Activated CD8-positive, alpha-beta T cell treated with anti-CD3 and anti-CD28 coated beads, Interleukin-2, amount 10 ng/mL, durations not matched to agents 7 days and 5 days (primary cell): ENCODE measurements at regions not wholly inside any gene's neighbourhood (a gene's known extent, or its start where the extent isn't known, plus 50 kb on each side); places are given as distances from the start of the nearest gene placed in this dataset.
"Not testable (repeated sequence)": the region's sequence is repeated elsewhere in the genome, so short reads cannot be mapped to it uniquely, and the experiment has no call there.

ENCODE experiments used
- ATAC-seq: fragments of 150-1000 bp; cut with Tn5 transposase; one replicate; pipeline ENCODE4 v1.10.0; 2021; ENCODE audit warnings: moderate library complexity
- CTCF ChIA-PET: fragments of 350-600 bp; sonication (Branson Sonifier 250); formaldehyde crosslinking; loops from one replicate; lab custom pipeline; 2021; ENCODE audit warnings: antibody characterized with exemption; lab: Charles Lee
- POLR2A ChIA-PET: fragments of 350-600 bp; sonication (Branson Sonifier 250); formaldehyde crosslinking; loops from one replicate; lab custom pipeline; 2021; ENCODE audit warnings: antibody characterized with exemption; lab: Charles Lee
- DNase-seq: peaks from one replicate; pipeline ENCODE4 v3.0.0-alpha.2; 2020
- H3K27ac Mint-ChIP-seq: one replicate; pipeline ENCODE4 v1.8.0; 2021; ENCODE audit warnings: mild to moderate bottlenecking, mixed read lengths
- H3K27me3 Mint-ChIP-seq: one replicate; pipeline ENCODE4 v1.8.0; 2021; ENCODE audit warnings: low read depth, mixed read lengths
- H3K36me3 Mint-ChIP-seq: one replicate; pipeline ENCODE4 v1.8.0; 2021; ENCODE audit warnings: low read depth, mixed read lengths
- H3K4me1 Mint-ChIP-seq: one replicate; pipeline ENCODE4 v1.8.0; 2021; ENCODE audit warnings: low read depth, mixed read lengths
- H3K4me3 Mint-ChIP-seq: one replicate; pipeline ENCODE4 v1.8.0; 2021; ENCODE audit warnings: mild to moderate bottlenecking, mixed read lengths
- H3K9me3 Mint-ChIP-seq: one replicate; pipeline ENCODE4 v1.8.0; 2022; ENCODE audit warnings: mixed read lengths; ENCODE audit not compliant: insufficient read depth

DNA sequence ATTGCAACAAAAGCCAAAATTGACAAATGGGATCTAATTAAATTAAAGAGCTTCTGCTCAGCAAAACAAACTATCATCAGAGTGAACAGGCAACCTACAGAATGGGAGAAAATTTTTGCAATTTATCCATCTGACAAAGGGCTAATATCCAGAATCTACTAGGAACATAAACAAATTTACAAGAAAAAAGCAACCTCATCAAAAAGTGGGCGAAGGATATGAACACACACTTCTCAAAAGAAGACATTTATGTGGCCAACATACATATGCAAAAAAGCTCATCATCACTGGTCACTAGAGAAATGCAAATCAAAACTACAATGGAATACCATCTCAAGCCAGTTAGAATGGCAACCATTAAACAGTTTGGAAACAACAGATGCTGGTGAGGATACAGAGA is 858.1 kb upstream of the FOXG1 start:
- ATAC-seq, POLR2A ChIA-PET, H3K36me3 Mint-ChIP-seq, H3K4me3 Mint-ChIP-seq, H3K4me1 Mint-ChIP-seq, H3K27ac Mint-ChIP-seq, DNase-seq, CTCF ChIA-PET, H3K27me3 Mint-ChIP-seq: not testable (repeated sequence)
- peaks cover 31% of the 10 kb centered on the region for H3K9me3 Mint-ChIP-seq

- Mint-ChIP-seq H3K36me3 (no peaks in the 10 kb centered on the region), H3K9me3 (peaks cover 14% of the 10 kb centered on the region), H3K27ac (no peak overlapping the region), H3K4me1 (no peaks in the 10 kb centered on the region), H3K27me3 (no peaks in the 10 kb centered on the region), H3K4me3 (no peak overlapping the region)
- CTCF ChIA-PET = no interaction called here
- ATAC-seq (no peak), DNase-seq (no peak)
- POLR2A ChIA-PET = no interaction called here
Observed at GRCh38 chr14:27916326-27916725, 850.3 kb upstream of the FOXG1 start.

DNA sequence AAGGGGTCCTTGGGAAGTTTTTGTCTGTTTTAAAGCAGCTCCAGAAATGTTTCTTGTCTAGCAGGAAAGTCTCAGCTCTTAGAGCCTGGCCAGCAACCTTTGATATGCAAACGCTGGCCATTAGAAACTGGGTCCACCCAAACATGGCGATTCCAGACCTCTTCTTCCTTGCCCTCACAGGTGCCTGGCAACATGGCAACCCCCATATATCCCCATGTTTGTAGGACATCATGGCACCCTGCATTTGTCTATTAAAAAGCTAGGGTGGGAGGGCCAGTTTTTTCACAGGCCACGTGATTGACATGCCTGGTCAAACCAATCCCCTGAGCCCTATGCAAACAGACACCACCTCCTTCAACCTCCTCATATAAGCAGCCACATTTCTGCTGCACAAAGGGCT is 848.7 kb upstream of the FOXG1 start:
- ATAC-seq = no peak
- H3K27ac Mint-ChIP-seq = no peak overlapping the region
- POLR2A ChIA-PET = no interaction called here
- no peaks in the 10 kb centered on the region for H3K4me1 Mint-ChIP-seq
- peaks cover 13% of the 10 kb centered on the region for H3K9me3 Mint-ChIP-seq
- no peak overlapping the region for H3K4me3 Mint-ChIP-seq
- no peaks in the 10 kb centered on the region for H3K36me3 Mint-ChIP-seq
- H3K27me3 Mint-ChIP-seq = no peaks in the 10 kb centered on the region
- CTCF ChIA-PET = no interaction called here
- DNase-seq = no peak

DNA sequence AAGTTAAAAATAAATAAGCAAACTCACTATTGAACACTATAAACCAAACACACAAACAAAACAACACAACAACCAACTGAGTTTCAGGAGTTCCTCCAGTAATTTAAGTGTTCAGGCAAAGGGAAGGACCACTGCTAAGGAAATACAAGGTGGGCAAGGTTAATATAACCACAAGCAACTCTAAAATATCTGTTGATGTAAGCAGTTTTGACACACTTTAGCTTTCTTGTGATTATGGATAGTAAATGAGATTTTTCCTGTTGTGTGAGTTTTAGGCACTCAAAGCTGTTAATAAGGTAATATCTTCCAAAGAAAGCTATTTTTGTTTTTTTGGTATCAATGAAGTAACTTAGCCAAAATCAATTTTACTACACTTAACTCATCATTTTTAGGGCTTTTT is 839.1 kb upstream of the FOXG1 start:
- H3K4me3 Mint-ChIP-seq = no peak overlapping the region
- ChIA-PET CTCF (no interaction called here), POLR2A (no interaction called here)
- H3K27ac Mint-ChIP-seq = no peak overlapping the region
- H3K36me3 Mint-ChIP-seq = no peaks in the 10 kb centered on the region
- H3K27me3 Mint-ChIP-seq = no peaks in the 10 kb centered on the region
- no peak for DNase-seq
- no peak for ATAC-seq
- no peaks in the 10 kb centered on the region for H3K4me1 Mint-ChIP-seq
- H3K9me3 Mint-ChIP-seq = peaks cover 14% of the 10 kb centered on the region

GRCh38 chr14:27929797-27930347 is 836.7 kb upstream of the FOXG1 start:
- CTCF ChIA-PET = no interaction called here
- Mint-ChIP-seq H3K27ac (no peak overlapping the region), H3K9me3 (peaks cover 16% of the 10 kb centered on the region), H3K27me3 (no peaks in the 10 kb centered on the region), H3K4me3 (no peak overlapping the region), H3K36me3 (no peaks in the 10 kb centered on the region), H3K4me1 (no peaks in the 10 kb centered on the region)
- no peak for ATAC-seq
- POLR2A ChIA-PET = no interaction called here
- no peak for DNase-seq

DNA sequence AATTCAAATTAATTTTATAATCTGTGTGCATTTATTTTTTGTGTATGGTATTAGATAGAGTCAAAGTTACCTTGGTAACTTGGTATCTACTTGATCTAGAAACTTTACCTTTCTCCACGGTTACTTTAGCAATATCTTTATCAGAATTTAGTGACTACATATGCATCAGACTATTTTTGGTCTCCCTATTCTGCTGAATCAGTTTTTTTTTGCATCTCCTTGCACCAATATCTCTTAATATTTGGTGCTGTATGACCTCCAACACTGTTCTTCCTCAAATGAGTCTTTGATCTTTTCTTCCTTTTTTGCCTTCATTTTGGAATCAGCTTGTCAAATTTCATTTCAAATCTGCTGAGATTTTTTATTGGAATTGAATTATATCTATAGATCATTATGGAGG is 828.2 kb upstream of the FOXG1 start:
- ChIA-PET POLR2A (no interaction called here), CTCF (no interaction called here)
- Mint-ChIP-seq H3K27ac (no peak overlapping the region), H3K4me3 (no peak overlapping the region), H3K9me3 (peaks cover 11% of the 10 kb centered on the region), H3K4me1 (no peaks in the 10 kb centered on the region), H3K36me3 (no peaks in the 10 kb centered on the region), H3K27me3 (no peaks in the 10 kb centered on the region)
- ATAC-seq (no peak), DNase-seq (no peak)

GRCh38 chr14:27945512-27945911 is 821.1 kb upstream of the FOXG1 start:
- ATAC-seq = no peak
- H3K9me3 Mint-ChIP-seq = peaks cover 8% of the 10 kb centered on the region
- no peaks in the 10 kb centered on the region for H3K36me3 Mint-ChIP-seq
- H3K27me3 Mint-ChIP-seq = no peaks in the 10 kb centered on the region
- ChIA-PET POLR2A (no interaction called here), CTCF (no interaction called here)
- DNase-seq = no peak
- no peaks in the 10 kb centered on the region for H3K4me1 Mint-ChIP-seq
- H3K4me3 Mint-ChIP-seq = no peak overlapping the region
- H3K27ac Mint-ChIP-seq = no peak overlapping the region

GRCh38 chr14:27958757-27959156 is 807.8 kb upstream of the FOXG1 start:
- H3K9me3 Mint-ChIP-seq = peaks cover 20% of the 10 kb centered on the region
- H3K27ac Mint-ChIP-seq = no peak overlapping the region
- H3K4me3 Mint-ChIP-seq = no peak overlapping the region
- DNase-seq (no peak), ATAC-seq (no peak)
- H3K4me1 Mint-ChIP-seq = no peaks in the 10 kb centered on the region
- ChIA-PET CTCF (no interaction called here), POLR2A (no interaction called here)
- H3K36me3 Mint-ChIP-seq = no peaks in the 10 kb centered on the region
- H3K27me3 Mint-ChIP-seq = no peaks in the 10 kb centered on the region

GRCh38 chr14:27995691-27996090 is 770.9 kb upstream of the FOXG1 start:
- H3K4me3 Mint-ChIP-seq = no peak overlapping the region
- no peaks in the 10 kb centered on the region for H3K36me3 Mint-ChIP-seq
- H3K9me3 Mint-ChIP-seq = peaks cover 11% of the 10 kb centered on the region
- ChIA-PET CTCF (no interaction called here), POLR2A (no interaction called here)
- H3K27ac Mint-ChIP-seq = no peak overlapping the region
- DNase-seq = no peak
- ATAC-seq = no peak
- H3K27me3 Mint-ChIP-seq = no peaks in the 10 kb centered on the region
- H3K4me1 Mint-ChIP-seq = no peaks in the 10 kb centered on the region

DNA sequence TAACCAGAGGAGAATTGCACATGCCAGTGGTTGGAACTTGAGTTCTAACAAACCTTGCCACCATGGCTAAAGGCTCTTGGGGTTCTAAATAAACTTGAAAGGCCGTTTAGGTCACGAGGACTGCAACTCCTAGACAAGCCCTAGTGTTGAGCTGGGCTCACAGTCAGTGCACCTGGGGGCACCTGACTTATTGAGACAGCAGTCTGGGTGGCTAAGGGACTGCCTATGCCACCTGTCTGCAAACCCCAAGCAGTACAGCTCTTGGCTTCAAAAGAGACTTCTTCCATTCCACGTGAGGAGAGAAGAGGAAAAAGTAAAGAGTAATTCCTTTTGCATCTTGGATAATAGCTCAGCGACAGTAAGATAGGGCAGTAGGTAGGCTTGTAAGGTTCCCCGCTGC is 765.6 kb upstream of the FOXG1 start:
- ChIA-PET POLR2A (no interaction called here), CTCF (no interaction called here)
- Mint-ChIP-seq H3K4me1 (no peaks in the 10 kb centered on the region), H3K4me3 (no peak overlapping the region), H3K36me3 (no peaks in the 10 kb centered on the region), H3K27ac (no peak overlapping the region), H3K27me3 (no peaks in the 10 kb centered on the region), H3K9me3 (peaks cover 28% of the 10 kb centered on the region)
- DNase-seq = no peak
- no peak for ATAC-seq

- no peak overlapping the region for H3K27ac Mint-ChIP-seq
- DNase-seq (no peak), ATAC-seq (no peak)
- H3K4me3 Mint-ChIP-seq = no peak overlapping the region
- no peaks in the 10 kb centered on the region for H3K36me3 Mint-ChIP-seq
- CTCF ChIA-PET = no interaction called here
- POLR2A ChIA-PET = no interaction called here
- H3K9me3 Mint-ChIP-seq = peaks cover 18% of the 10 kb centered on the region
- no peaks in the 10 kb centered on the region for H3K4me1 Mint-ChIP-seq
- H3K27me3 Mint-ChIP-seq = no peaks in the 10 kb centered on the region
Observed at GRCh38 chr14:28012629-28013415, 753.8 kb upstream of the FOXG1 start.

GRCh38 chr14:28020112-28020511 is 746.5 kb upstream of the FOXG1 start:
- Mint-ChIP-seq H3K27me3 (no peaks in the 10 kb centered on the region), H3K36me3 (no peaks in the 10 kb centered on the region), H3K27ac (no peak overlapping the region), H3K9me3 (peaks cover 12% of the 10 kb centered on the region), H3K4me3 (no peak overlapping the region), H3K4me1 (no peaks in the 10 kb centered on the region)
- ChIA-PET CTCF (no interaction called here), POLR2A (no interaction called here)
- ATAC-seq (no peak), DNase-seq (no peak)

- peaks cover 16% of the 10 kb centered on the region for H3K9me3 Mint-ChIP-seq
- no peaks in the 10 kb centered on the region for H3K4me1 Mint-ChIP-seq
- H3K4me3 Mint-ChIP-seq = no peak overlapping the region
- ChIA-PET CTCF (no interaction called here), POLR2A (no interaction called here)
- no peaks in the 10 kb centered on the region for H3K36me3 Mint-ChIP-seq
- ATAC-seq (no peak), DNase-seq (no peak)
- no peaks in the 10 kb centered on the region for H3K27me3 Mint-ChIP-seq
- H3K27ac Mint-ChIP-seq = no peak overlapping the region
Observed at GRCh38 chr14:28023853-28024252, 742.7 kb upstream of the FOXG1 start.
